ENCODE measurements at regions not wholly inside any gene's neighbourhood (a gene's known extent, or its start where the extent isn't known, plus 50 kb on each side); places are given as distances from the start of the nearest gene placed in this dataset.

GRCh38 chr13:19060311-19061002, 121.2 kb downstream of the TUBA3C start:
- no peaks in the 10 kb centered on the region for H3K9me3 ChIP-seq (ENCODE audit: control insufficient read depth, insufficient read depth, low read depth, low read length)
- H3K4me1 ChIP-seq (ENCODE audit: control insufficient read depth, insufficient read depth, low read length): no peaks in the 10 kb centered on the region
- H3K4me3 ChIP-seq (ENCODE audit: low read depth, low read length): no peak overlapping the region
- no peak for TF ChIP-seq ZNF148 (tag by site-specific recombination; IDR thresholded peaks at IDR 0.05; ENCODE audit: borderline replicate concordance)
- no peak overlapping the region for H3K27ac ChIP-seq (ENCODE audit: extremely low read depth, low read depth, low read length)
- H3K36me3 ChIP-seq (ENCODE audit: control insufficient read depth in 2 of 2, insufficient read depth in 1 of 2, low read length in 2 of 2): no peaks in the 10 kb centered on the region
- POLR2A ChIA-PET: no interaction called here
- CTCF ChIA-PET: no interaction called here

- H3K36me3 ChIP-seq (ENCODE audit: control insufficient read depth in 2 of 2, insufficient read depth in 1 of 2, low read length in 2 of 2): no peaks in the 10 kb centered on the region
- H3K4me3 ChIP-seq (ENCODE audit: low read depth, low read length): no peak overlapping the region
- no peak overlapping the region for H3K27ac ChIP-seq (ENCODE audit: extremely low read depth, low read depth, low read length)
- no peak for TF ChIP-seq ZNF16 (tag by site-specific recombination; IDR thresholded peaks at IDR 0.05; ENCODE audit: low read depth)
- no peak for TF ChIP-seq SCRT1 (tag by site-specific recombination; IDR thresholded peaks at IDR 0.05; ENCODE audit: borderline replicate concordance)
- TF ChIP-seq ZNF768 (tag by site-specific recombination; IDR thresholded peaks at IDR 0.05): no peak
- no peak for TF ChIP-seq ZNF133 (tag by site-specific recombination; IDR thresholded peaks at IDR 0.05)
- TF ChIP-seq ZNF488 (tag by site-specific recombination; IDR thresholded peaks at IDR 0.05): no peak
- TF ChIP-seq ZNF626 (tag by site-specific recombination; IDR thresholded peaks at IDR 0.05): no peak
- TF ChIP-seq SCRT2 (tag by site-specific recombination; IDR thresholded peaks at IDR 0.05): no peak
- no peak for TF ChIP-seq ZNF513 (tag by site-specific recombination; IDR thresholded peaks at IDR 0.05)
- TF ChIP-seq ZNF274 (IDR thresholded peaks at IDR 0.05; ENCODE audit: low read length): no peak
- TF ChIP-seq ZNF274 (tag by site-specific recombination; IDR thresholded peaks at IDR 0.05; ENCODE audit: borderline replicate concordance): no peak
- no peak for TF ChIP-seq ZNF112 (tag by site-specific recombination; IDR thresholded peaks at IDR 0.05)
- no peak for TF ChIP-seq ZNF140 (tag by site-specific recombination; IDR thresholded peaks at IDR 0.05)
- no peak for TF ChIP-seq MEIS1 (CRISPR knock-in tag; IDR thresholded peaks at IDR 0.05; ENCODE audit: borderline replicate concordance)
- TF ChIP-seq ZNF510 (tag by site-specific recombination; IDR thresholded peaks at IDR 0.05; ENCODE audit: insufficient replicate concordance): no peak
- TF ChIP-seq INSM2 (tag by site-specific recombination; IDR thresholded peaks at IDR 0.05): no peak
- TF ChIP-seq ZNF174 (tag by site-specific recombination; IDR thresholded peaks at IDR 0.05): no peak
- no peaks in the 10 kb centered on the region for H3K4me1 ChIP-seq (ENCODE audit: control insufficient read depth, insufficient read depth, low read length)
- no peaks in the 10 kb centered on the region for H3K9me3 ChIP-seq (ENCODE audit: control insufficient read depth, insufficient read depth, low read depth, low read length)
- ChIA-PET CTCF (no interaction called here), POLR2A (no interaction called here)
These were observed 122.4 kb downstream of the TUBA3C start for GRCh38 chr13:19059016-19059780.

Data from HEK293 (cell line).